AG04450 (cell line): ENCODE measurements at regions not wholly inside any gene's neighbourhood (a gene's known extent, or its start where the extent isn't known, plus 50 kb on each side); places are given as distances from the start of the nearest gene placed in this dataset.

ENCODE experiments used
- CTCF ChIA-PET: fragments of 300-600, 350-600 bp; formaldehyde crosslinking; extraction: SDS; loops from one replicate; lab custom pipeline; 2022; ENCODE audit warnings: antibody characterized with exemption, inconsistent platforms; lab: Charles Lee
- POLR2A ChIA-PET: fragments of 350-600 bp; formaldehyde crosslinking; extraction: SDS; loops from one replicate; lab custom pipeline; 2021; ENCODE audit warnings: antibody characterized with exemption, inconsistent platforms; lab: Yijun Ruan, JAX
- DNase-seq: peaks from one replicate; pipeline ENCODE4 v3.0.0-alpha.2; 2011; ENCODE audit warnings: low read depth, low spot score
- H3K27ac ChIP-seq: one replicate; pipeline ENCODE4 v1.5.1; 2012; ENCODE audit warnings: low read depth, low read length, control low read depth
- H3K27me3 ChIP-seq: one replicate; pipeline ENCODE4 v1.6.0; 2012; ENCODE audit warnings: low read length; ENCODE audit not compliant: control insufficient read depth, insufficient read depth
- H3K4me3 ChIP-seq: 2 replicates; pipeline ENCODE4 v1.5.1; 2011; ENCODE audit warnings: mild to moderate bottlenecking, low read depth, low read length, control low read depth
- H3K9me3 ChIP-seq: 2 replicates; pipeline ENCODE4 v1.5.1; 2012; ENCODE audit warnings: low read length; ENCODE audit not compliant: control insufficient read depth, insufficient read depth
- TF ChIP-seq, protein P1 (sequence below): IDR thresholded peaks from 2 replicates; pipeline ENCODE4 v1.5.1; 2011; ENCODE audit warnings: low read depth, low read length, control low read depth, inconsistent platforms

DNA sequence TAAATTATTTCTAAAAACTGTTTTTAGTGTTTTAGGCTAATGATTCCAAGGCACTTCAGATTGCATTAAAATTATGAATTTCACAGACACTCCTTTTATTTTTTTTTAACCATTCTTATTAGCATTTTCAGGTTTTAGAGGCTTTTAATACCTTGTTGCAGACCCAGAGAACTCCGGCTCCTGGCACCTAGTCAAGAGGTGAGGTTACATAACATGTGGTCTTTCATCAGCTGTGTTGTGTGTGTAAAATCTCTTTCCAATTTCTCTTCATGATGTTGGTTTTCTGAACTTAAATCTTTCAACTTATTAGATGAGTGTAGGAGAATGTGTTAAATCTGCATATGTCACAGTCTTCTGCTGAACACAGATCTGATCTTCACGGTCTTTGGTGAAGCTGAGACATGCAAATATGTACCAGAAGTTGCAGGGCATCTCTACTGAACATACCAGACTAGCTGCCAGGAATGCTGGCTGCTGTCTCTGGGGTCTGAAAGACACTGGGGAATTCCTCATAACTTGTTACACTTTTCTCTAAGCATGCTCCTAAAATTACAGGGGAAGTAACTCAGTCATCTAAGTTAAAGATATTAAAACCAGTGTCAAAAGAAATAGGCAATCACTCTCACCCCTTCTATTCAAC lies 1165.3 kb downstream of the EFNB2 start:
- Histone ChIP-seq H3K27ac (no peak overlapping the region), H3K27me3 (no peaks in the 10 kb centered on the region), H3K9me3 (no peaks in the 10 kb centered on the region), H3K4me3 (no peak overlapping the region)
- no peak for DNase-seq
- TF ChIP-seq, protein P1, sequence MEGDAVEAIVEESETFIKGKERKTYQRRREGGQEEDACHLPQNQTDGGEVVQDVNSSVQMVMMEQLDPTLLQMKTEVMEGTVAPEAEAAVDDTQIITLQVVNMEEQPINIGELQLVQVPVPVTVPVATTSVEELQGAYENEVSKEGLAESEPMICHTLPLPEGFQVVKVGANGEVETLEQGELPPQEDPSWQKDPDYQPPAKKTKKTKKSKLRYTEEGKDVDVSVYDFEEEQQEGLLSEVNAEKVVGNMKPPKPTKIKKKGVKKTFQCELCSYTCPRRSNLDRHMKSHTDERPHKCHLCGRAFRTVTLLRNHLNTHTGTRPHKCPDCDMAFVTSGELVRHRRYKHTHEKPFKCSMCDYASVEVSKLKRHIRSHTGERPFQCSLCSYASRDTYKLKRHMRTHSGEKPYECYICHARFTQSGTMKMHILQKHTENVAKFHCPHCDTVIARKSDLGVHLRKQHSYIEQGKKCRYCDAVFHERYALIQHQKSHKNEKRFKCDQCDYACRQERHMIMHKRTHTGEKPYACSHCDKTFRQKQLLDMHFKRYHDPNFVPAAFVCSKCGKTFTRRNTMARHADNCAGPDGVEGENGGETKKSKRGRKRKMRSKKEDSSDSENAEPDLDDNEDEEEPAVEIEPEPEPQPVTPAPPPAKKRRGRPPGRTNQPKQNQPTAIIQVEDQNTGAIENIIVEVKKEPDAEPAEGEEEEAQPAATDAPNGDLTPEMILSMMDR = no peak
- ChIA-PET POLR2A (no interaction called here), CTCF (no interaction called here)

DNA sequence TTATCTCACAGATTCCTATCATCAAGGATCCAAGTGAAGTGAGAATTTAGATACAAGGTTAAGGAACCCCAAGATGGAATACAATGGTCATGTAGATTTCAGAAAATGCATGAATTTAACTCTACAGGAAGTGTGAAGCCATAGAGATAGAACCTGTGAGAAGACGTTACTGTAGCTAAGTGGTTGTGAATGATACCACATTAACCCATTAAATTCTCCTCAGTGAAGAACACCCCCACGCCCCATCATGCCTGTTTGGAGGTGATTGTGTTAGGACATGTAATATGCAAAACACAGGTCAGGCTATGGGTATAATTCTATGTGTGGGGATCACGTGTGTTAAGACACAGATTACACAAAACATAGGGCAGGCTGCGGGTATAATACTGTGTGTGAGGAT lies 1166.7 kb downstream of the EFNB2 start:
- CTCF ChIA-PET = no interaction called here
- no peak overlapping the region for H3K4me3 ChIP-seq
- TF ChIP-seq, protein P1 = no peak
- H3K9me3 ChIP-seq = no peaks in the 10 kb centered on the region
- POLR2A ChIA-PET = no interaction called here
- DNase-seq = no peak
- no peak overlapping the region for H3K27ac ChIP-seq
- no peaks in the 10 kb centered on the region for H3K27me3 ChIP-seq

DNA sequence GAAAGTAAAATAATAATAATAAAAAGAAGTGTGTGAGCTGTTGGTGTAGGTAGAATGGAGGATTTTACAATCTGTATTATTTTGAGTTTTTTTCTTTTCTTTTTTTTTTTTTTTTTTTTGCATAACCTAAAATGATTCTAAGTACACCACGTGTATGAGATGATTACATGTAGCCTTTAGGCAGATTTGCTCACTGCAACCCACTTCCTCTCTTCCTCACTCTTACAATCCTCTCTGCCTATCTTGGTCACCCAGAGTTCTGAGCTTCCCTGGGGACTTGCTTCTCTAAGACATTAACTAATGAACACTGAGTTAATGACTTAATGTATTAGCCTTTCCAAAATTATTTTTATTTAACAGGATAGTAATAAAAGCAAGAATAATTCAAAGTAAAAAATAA lies 1169.6 kb downstream of the EFNB2 start:
- Histone ChIP-seq H3K27ac (no peak overlapping the region), H3K27me3 (no peaks in the 10 kb centered on the region), H3K9me3 (no peaks in the 10 kb centered on the region), H3K4me3 (no peak overlapping the region)
- TF ChIP-seq, protein P1 = no peak
- CTCF ChIA-PET = interaction anchor here (0.6 kb wide), 1 partner anchor 1168 kb away, joined by 4 read pairs; no protein-coding TSS in a partner anchor
- POLR2A ChIA-PET = no interaction called here
- DNase-seq = no peak

DNA sequence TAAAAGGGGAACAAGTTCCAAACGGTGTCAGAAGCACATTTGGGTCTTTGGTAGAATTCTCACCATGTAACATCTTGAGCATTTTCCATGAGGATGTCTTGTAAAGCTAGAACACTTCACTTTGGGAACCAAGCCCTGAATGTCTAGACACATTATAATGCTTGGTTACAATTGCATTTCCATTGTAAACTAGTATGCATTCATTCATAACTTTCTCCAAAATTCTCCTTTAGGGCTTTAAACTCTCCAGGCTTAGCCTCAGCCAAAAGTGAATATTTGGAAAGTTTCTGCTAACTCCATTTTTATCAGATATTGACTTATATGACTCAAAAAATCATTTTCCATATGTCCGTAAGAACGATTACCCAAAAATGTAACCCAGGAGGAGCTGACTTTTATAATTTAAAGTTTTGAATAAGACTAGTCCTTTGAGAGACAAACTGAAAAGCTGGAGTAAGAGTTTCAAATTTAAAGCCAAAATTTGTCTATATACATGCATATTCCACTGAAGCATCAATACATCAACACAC lies 1170.4 kb downstream of the EFNB2 start:
- CTCF ChIA-PET = interaction anchor here (0.6 kb wide), 1 partner anchor 1168 kb away, joined by 4 read pairs; no protein-coding TSS in a partner anchor
- H3K4me3 ChIP-seq = no peak overlapping the region

DNA sequence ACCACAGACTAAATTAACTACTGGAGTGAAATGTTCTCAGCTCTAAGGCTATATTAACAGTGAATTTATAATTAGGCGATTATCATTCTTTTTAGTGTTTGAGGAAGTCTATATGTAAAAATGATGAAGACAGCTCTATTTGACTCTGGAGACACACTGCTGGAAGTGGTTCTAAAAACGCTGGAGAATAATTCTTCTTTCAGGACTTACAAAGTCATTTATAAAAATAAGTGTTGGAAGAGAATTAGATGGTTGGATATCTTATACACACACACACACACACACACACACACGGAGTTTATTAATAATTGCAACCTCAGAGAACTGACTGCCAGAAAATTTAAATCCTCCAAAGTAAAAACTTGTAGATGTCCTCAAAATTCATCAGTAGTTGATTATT lies 1171.3 kb downstream of the EFNB2 start:
- H3K9me3 ChIP-seq = no peaks in the 10 kb centered on the region
- no peak overlapping the region for H3K4me3 ChIP-seq
- POLR2A ChIA-PET = no interaction called here
- CTCF ChIA-PET = no interaction called here
- no peak overlapping the region for H3K27ac ChIP-seq
- no peaks in the 10 kb centered on the region for H3K27me3 ChIP-seq
- TF ChIP-seq, protein P1 = no peak
- no peak for DNase-seq

More for the DNA sequence above, 1170.4 kb downstream of the EFNB2 start:
- Histone ChIP-seq H3K27ac (no peak overlapping the region), H3K9me3 (no peaks in the 10 kb centered on the region), H3K27me3 (no peaks in the 10 kb centered on the region)
- DNase-seq = no peak
- POLR2A ChIA-PET = no interaction called here
- TF ChIP-seq, protein P1 = no peak
